Uterus (tissue), 2 donors: ENCODE measurements at regions not wholly inside any gene's neighbourhood (a gene's known extent, or its start where the extent isn't known, plus 50 kb on each side); places are given as distances from the start of the nearest gene placed in this dataset.

Experiments
- POLR2A ChIP-seq, 2 donors: fragments of 450-650 bp; IDR thresholded peaks; one replicate each; pipeline ENCODE4 v1.6.1; 2016; ENCODE audit warnings: antibody characterized with exemption in 2 of 2, mild to moderate bottlenecking in 1 of 2, moderate library complexity in 1 of 2
- TF ChIP-seq, protein P1 (sequence below), 4 experiments: fragments of 200-600 bp in 2 of 4; fragments of 450-650 bp in 2 of 4; sonication (generic) in 2 of 4; IDR thresholded peaks; one replicate each; pipeline ENCODE4 v1.5.1; 2016 to 2019; ENCODE audit warnings: antibody characterized with exemption in 4 of 4, mild to moderate bottlenecking in 2 of 4, moderate library complexity in 1 of 4

DNA sequence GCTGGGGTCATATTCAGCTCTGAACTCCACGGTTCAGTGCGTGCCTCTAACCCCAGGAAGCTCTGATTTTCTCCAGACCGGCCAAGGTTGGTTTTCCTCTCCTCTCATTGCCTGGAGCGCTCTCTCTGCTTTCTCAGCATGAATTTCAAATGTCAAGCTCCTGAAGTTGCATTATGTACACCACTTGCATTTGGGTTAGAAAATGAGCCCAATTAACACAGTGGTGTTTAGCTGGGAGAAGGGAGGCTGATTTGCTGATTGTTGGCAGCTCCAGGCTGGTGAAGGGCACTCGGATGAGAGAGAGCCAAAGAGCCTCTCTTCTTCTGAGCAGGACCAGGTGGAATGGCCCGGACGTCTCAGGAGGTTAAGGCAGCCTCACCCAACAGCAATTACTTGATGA is 570.9 kb downstream of the VRK1 start:
- TF ChIP-seq, protein P1, sequence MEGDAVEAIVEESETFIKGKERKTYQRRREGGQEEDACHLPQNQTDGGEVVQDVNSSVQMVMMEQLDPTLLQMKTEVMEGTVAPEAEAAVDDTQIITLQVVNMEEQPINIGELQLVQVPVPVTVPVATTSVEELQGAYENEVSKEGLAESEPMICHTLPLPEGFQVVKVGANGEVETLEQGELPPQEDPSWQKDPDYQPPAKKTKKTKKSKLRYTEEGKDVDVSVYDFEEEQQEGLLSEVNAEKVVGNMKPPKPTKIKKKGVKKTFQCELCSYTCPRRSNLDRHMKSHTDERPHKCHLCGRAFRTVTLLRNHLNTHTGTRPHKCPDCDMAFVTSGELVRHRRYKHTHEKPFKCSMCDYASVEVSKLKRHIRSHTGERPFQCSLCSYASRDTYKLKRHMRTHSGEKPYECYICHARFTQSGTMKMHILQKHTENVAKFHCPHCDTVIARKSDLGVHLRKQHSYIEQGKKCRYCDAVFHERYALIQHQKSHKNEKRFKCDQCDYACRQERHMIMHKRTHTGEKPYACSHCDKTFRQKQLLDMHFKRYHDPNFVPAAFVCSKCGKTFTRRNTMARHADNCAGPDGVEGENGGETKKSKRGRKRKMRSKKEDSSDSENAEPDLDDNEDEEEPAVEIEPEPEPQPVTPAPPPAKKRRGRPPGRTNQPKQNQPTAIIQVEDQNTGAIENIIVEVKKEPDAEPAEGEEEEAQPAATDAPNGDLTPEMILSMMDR (IDR thresholded peaks at IDR 0.05) = no peak
- TF ChIP-seq POLR2A (IDR thresholded peaks at IDR 0.05) = no peak
